C4-2B (cell line): ENCODE measurements at regions not wholly inside any gene's neighbourhood (a gene's known extent, or its start where the extent isn't known, plus 50 kb on each side); places are given as distances from the start of the nearest gene placed in this dataset.

Experiments
- CTCF ChIP-seq: fragments of 450-650 bp; conservative IDR thresholded peaks from 2 replicates; pipeline ENCODE4 v1.5.1; 2017; ENCODE audit warnings: mild to moderate bottlenecking
- ZFX ChIP-seq: fragments of 450-650 bp; IDR thresholded peaks from 2 replicates; pipeline ENCODE4 v1.6.1; 2017

GRCh38 chr7:13610372-13610771 is 379.1 kb downstream of the ETV1 start:
- TF ChIP-seq CTCF (no peak), ZFX (no peak)
